HTR-8/SVneo (cell line): ENCODE measurements at regions not wholly inside any gene's neighbourhood (a gene's known extent, or its start where the extent isn't known, plus 50 kb on each side); places are given as distances from the start of the nearest gene placed in this dataset.

Experiments used
- DNase-seq: peaks from one replicate; pipeline ENCODE4 v3.0.0; 2011; ENCODE audit warnings: low spot score, mixed read lengths; ENCODE audit not compliant: insufficient read length
- FAIRE-seq: peaks from 2 replicates; lab custom pipeline; 2011; peaks lifted over from hg19 to GRCh38; lab: Jason Lieb, UNC

DNA sequence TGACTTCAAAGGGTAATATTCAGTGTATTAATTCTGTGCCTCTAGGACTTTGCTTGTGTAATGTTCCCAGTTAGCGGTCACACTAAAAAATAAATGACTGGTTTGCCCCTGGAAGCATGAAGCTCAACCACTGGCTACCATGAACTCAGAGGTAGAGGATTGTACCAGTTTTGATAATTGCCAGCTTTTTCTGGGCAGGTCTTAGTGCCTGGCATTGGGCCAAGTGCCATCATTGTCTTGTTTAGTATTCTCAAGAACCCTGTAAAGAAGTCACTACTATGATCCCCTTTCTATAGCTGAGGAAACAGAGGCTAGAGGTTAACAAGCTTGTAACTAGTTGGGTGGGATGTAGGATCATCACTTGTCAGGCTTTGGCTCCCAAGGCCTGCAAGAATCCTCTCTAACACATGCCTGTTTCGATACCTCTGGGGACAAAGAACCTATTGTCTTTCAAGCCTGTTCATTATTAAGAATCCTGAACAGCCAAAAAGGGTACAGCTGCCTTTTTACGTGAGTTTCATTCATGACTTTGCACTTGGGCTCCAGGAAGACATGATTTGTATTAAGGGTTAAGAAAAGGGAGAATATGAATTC lies 121.9 kb upstream of the JUN start:
- DNase-seq (no peak), FAIRE-seq (no peak)

DNA sequence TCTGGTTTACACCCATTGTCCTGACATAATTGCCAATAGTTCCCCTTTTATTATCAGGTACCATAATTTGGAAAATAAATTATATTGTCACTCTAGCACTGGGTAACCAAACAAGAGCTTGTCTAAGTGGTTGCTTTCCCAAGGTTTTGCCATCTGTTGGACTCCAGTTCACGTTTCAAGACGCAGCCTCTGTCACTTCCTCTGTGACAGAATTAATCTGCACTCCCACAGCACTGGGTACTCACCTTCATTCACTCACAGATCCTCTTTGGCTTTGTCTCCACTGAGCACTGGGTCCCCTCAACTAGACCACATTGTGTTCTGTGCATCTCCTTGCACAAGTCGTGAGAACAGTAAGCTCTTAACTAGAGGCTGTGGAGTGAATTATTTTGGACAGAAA lies 123.6 kb upstream of the JUN start:
- DNase-seq (no peak), FAIRE-seq (no peak)

GRCh38 chr1:58908561-58909560 lies 125.0 kb upstream of the JUN start:
- FAIRE-seq = no peak
- DNase-seq = peak; percentile 30

DNA sequence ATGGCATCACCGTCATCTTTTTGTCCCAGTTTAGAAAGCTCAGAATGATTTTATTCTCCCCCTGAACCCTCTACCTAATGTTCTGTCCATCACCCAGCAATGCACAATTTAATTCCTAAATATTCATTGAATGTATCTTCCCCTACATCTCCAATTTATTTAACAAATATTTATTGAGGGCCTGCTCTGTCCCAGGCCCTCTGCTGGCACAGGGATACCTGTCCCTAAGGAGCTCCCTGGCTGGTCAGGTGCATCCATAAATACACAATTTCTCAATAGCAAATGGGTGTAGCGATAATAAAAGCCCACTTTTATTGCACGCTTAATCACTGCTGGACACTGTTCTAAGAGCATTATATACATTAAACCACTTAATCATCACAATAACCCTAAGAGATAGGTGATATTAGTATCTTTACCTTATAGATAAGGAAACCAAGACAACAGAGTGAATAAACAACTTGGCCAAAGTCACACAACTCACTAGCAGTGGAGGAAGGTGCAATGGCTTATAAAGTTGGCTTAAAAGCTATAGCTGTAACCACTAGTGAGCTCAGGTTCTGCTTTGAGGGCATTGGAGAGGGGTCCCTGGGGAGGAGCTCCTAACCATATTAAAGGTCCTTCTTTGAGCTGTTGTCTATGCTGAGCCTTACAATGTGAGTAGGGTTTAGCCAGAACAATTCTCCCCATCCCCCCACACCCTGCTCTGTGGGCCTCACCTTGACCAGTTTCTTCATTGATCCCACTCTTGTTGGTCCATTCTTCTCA lies 126.3 kb upstream of the JUN start:
- DNase-seq (no peak), FAIRE-seq (no peak)

DNA sequence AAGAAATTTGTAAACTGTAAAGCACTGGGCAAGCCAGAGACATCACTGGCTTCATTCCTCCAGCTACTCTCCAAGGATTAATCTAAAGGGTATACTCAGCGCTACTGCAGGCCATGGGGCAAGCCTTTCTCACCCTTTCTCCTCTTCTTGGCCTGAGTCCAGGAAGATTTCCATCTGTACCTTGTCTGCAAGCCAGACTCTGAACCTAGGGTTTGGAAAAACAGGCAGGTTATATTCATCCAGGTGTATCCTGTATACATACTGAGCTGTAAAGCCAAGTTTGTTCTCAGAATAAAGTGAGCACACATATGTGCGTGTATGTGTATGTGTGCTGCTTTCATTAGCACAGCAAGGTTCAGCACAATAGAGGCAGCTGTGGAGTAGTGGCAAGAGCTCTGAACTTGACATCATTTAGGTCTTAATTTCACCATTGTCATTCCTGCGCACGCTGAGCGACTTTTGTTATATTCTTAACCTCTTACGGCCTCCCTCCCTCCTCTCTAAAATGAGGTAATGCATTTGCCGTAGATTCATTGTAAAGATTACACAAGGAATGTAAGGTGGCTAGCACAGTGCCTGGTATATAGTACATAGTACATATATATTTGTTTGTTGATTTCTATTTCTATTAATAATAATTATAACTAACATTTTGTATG lies 128.1 kb upstream of the JUN start:
- FAIRE-seq (no peak), DNase-seq (no peak)

- FAIRE-seq (no peak), DNase-seq (no peak)
Observed at GRCh38 chr1:58914925-58915324, 131.1 kb upstream of the JUN start.

DNA sequence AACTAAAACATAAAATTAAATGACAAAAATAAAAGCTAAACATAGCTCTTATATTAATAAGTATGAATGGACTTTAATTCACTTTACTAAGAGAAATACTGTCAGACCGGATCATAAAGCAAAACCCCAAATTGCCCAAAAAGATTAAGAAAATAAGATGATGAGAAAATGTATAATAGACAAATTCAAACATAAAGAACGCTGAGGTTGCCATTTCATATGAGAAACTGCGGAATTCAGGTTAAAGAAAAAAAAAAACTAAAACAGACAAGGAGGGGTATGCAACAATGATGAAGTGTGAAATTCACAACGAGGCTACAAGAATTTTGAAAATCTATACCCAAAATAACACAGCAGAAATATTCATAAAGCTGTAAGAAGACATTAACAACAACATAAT lies 133.6 kb upstream of the JUN start:
- DNase-seq = no peak
- no peak for FAIRE-seq

DNA sequence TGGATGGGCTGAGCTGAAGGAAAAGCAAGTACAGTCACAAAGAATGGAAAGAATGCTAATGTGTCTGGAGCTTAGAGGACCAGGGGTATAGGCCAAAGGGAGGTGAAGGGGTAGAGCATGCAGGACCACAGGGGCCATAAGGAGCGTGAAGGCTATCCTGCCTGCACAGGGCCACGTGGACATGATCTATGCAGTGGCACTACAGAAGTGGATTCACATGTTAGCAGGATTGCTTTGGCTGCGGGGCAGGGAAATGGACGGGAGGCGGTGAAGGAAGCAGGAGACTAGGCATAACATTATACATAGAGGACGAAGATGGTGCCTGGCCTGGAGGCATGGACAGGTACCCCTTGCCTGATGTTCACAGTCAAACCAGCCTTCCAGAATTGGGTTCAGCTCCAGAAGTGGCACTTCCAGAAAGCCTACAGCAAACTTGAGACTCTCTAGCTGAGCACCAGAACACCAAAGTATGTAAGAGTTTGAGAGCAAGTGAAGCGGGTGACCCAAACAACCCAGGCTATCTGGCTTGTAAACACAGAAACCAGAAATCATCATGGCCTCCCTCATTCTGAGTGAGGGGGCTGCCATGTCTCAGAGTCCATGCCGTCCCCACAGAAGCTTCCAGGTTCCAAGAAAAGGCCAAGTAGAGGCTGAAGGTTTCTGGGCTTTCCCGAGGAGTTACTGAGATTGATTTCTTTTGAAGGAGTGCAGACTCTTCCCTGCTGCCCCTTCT lies 135.5 kb upstream of the JUN start:
- FAIRE-seq = no peak
- no peak for DNase-seq

DNA sequence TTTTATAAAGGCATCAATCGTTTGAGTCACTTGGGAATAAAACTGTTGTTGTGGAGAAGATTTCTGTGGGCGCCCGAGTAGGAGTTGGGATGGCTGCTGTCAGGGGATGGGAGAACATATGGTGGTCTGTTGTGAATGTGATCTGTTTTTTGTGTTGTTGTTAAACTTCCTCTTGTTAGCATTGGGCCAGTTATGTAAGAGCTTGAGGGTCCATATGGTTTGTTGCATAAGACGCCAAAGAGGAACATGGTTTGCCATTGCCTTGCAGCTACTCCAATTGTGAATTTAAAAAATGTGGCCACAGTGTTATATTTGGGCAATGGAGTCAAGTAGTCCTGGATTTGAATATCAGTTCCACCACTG lies 136.1 kb upstream of the JUN start:
- DNase-seq (no peak), FAIRE-seq (no peak)

GRCh38 chr1:58921342-58921741 lies 137.5 kb upstream of the JUN start:
- DNase-seq (no peak), FAIRE-seq (no peak)

DNA sequence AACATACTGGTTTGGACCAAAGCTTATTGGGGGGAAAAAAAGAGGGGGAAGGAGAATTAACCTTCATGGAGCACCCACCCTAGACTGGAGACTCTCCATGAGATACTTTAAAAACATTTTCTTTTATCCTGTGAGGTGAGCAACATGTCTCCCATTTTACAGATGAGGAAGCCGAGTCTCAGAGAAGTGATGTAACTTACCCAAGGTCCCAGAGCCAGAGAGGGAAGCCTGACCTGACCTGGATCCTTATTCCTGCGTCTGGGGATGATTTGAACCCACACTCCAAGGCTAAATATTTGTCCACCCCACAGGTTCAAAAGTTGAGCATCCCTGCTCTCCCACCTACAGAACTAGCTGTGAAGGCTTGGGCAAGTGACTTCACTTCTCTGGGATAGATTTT lies 137.9 kb upstream of the JUN start:
- no peak for FAIRE-seq
- no peak for DNase-seq

DNA sequence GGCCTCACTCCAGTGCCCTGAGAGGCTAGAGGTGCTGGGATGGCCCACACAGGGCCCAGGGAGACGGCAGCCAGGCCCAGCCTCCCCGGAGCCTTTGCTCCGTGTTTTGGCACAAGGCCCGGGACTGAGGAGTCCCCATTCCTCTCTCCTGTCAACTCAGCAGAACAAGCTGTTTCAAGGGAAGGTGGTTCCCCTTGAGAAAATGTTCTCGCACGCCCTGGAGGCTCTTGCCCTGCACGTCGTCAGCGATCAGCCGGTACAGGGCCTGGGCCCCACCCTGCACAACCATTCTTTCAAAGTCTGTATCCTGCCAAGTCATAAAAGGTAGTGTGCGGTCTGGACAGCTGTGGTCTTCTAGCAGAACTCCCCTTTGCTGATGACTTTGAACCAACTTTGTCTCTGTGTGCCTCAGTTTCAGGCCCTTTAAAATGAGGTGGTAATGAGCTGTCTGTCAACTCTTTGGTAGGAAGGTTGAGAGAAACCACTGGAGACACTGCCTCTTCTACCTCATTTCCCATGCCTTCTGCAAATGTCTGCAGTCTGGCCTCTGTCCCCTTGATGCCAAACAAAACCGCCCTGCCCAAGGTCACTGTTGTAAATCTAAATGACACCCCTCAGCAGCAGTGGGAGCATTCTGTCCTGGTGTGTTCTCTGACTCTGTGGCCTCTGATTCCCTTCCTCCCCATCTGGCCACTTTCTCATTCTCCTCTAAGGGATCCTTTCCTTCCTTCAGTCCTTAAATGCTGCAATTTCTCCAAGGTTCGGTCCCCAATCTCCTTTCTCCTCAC lies 138.6 kb upstream of the JUN start:
- FAIRE-seq (no peak), DNase-seq (no peak)

GRCh38 chr1:58923090-58923470 lies 139.2 kb upstream of the JUN start:
- no peak for DNase-seq
- FAIRE-seq = no peak

GRCh38 chr1:58924016-58924565 lies 140.2 kb upstream of the JUN start:
- FAIRE-seq (no peak), DNase-seq (no peak)

DNA sequence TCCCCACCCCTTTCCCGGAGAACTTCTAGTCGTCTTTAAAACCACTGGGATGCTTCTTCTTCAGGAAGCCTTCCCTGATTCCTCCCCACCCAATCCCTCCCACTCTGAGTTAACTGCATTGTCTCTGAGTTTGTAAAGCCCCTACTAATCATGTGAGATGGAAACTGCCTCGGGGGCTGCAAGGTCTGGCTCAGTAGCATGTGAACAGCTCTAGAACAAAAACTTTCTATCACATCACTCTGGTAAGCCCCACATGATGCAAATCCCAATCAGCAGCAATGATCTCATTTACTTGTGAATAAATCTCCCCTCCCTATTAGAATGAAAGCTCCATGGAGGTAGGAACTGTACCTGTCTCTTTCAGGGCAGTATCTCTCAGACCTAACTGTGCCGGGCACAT lies 141.0 kb upstream of the JUN start:
- FAIRE-seq = no peak
- no peak for DNase-seq

DNA sequence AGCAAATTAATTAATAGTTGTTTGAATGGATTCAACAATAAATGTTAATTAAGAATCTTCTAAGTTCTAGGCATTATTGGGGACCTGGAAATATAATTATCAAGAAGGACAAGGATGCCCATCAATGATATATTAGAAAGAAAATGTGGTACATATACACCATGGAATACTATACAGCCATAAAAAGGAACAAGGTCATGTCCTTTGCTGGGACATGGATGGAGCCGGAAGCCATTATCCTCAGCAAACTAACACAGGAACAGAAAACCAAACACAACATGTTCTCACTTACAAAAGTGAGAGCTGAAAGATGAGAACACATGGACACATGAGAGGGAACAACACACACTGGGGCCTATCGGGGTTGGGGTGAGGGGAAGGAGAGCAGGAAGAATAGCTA lies 141.4 kb upstream of the JUN start:
- FAIRE-seq = no peak
- no peak for DNase-seq

GRCh38 chr1:58926152-58926551 lies 142.3 kb upstream of the JUN start:
- DNase-seq (no peak), FAIRE-seq (no peak)

DNA sequence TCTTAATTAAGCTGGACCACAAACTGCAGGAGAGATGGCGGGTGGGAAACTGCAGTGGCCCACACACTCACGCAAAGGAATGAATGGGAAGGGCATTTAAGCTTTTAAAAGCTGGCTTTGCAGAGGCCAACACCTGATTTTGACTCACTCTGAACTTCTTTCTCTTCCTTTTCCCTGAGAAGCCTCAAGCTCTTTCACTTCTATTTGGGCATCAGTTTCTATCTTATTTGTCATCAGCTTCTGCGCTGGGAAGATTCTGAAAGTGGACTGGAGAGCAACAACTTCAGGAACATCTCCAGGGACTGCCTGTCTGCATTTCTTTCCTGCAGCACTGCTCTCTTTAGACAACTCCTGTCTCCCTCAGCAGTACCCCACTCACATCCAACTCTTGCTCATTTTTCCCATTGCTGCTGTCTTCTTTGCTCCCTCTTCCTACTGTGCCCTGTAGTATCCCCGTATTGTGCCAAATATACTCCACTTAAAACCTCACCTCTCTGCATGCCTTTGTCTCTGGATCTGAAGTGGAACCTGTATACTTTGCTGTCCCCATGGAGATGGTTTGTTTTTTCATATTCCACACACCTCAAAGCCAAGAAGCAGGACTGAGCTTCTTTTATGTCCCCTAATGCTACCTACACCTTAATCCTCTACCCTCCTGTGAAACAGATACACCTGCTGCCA lies 143.3 kb upstream of the JUN start:
- no peak for DNase-seq
- FAIRE-seq = no peak
